ENCODE measurements at regions not wholly inside any gene's neighbourhood (a gene's known extent, or its start where the extent isn't known, plus 50 kb on each side); places are given as distances from the start of the nearest gene placed in this dataset.

GRCh38 chr4:176441594-176441993 is 121.8 kb downstream of the SPCS3 start:
- no peak for FAIRE-seq
- DNase-seq (ENCODE audit: low spot score): no peak

DNA sequence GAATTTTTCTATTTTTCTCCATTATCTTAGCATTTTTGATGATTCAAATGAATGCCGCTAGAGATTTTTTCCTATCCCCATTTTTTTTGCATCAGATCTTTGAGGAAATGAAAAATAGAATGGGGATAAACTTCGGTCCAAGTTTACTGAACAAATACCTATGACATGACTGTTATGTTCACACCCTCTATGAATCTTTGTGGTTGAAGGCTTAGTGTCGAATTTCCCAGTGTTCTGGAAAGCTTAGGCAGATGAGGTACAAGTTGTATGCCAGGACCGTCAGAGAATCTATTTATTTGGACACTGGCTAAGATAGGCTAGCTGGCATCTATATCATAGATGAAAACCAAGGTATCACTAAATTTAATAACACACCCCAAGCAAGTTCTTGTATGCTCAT is 123.4 kb downstream of the SPCS3 start:
- FAIRE-seq (no peak), DNase-seq (ENCODE audit: low spot score) (peak; percentile 64)

DNA sequence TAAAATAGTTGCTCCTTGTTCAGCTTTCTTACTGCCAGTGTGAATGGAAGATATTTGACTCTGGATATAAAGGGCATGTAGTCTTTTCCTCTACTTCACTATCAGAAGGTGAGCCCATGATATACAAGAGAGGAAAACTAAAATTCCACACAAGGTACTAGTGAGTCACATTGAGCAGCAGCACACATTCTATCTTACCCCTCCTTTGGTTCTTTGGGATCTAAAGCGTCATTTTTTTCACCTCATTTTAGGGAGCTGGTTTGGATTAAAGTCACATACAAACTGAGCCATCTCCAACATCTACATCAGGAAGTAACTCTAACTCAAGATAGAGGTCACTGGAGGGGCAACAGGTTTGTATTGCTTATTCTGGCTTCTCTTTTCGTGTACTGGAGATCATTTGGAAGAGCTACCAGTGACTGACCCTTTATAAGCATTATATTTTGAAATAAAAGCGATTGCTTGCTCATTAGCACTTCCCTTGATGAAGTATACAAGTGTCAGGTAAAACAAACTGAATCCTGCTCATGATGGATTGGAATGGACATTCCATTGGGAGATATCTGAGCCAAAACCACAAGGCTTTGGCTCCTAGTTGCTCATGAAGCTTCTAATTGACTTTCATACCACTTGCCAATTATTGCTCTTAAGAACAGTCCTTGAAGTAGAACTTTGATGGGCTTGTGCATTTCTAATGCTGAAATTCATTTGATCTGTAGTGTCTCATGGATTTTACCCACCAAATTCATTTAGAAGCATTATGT is 124.1 kb downstream of the SPCS3 start:
- FAIRE-seq (no peak), DNase-seq (ENCODE audit: low spot score) (no peak)

DNA sequence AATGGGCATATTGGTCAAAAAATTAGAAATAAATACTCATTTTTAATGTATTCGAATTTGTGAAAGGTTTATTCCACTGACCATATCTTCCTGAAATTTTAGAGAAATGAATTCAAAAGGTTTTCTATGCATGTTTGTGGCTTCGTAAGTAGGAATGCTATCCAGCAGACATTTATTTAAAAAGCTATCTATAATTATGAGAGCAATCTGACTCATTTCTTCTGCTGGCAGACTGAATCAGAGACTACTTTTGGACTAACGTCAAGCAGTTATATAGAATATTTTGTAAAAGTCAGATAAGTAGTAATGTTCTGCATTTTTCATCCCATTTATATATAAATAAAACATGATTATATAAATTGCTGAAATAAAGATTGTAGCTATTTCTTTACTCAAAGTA is 125.0 kb downstream of the SPCS3 start:
- no peak for FAIRE-seq
- DNase-seq (ENCODE audit: low spot score): no peak

- no peak for DNase-seq (ENCODE audit: low spot score)
- FAIRE-seq: no peak
Measured at GRCh38 chr4:176448761-176449160, 129.0 kb downstream of the SPCS3 start.

- no peak for DNase-seq (ENCODE audit: low spot score)
- FAIRE-seq: no peak
Measured at GRCh38 chr4:176451443-176451842, 131.7 kb downstream of the SPCS3 start.

DNA sequence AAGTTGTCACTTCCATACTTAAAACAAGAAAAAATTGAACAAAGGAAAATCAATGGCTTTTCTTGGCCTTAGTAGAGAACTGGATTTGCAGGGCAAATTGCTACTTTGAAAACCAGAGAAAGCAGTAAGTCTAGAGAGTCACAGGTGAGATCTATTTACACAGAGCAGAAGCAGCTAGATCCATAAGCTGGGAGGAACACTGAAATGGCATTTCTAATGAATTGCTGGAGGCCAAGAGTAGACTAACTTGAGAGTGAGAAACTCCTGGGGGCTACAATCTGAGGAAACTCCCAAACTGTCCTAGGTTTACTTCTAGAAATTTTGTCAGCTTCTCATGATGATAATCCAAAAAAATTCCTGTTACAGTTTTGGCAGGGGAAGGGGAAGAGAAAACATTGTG is 133.3 kb downstream of the SPCS3 start:
- FAIRE-seq (no peak), DNase-seq (ENCODE audit: low spot score) (no peak)

DNA sequence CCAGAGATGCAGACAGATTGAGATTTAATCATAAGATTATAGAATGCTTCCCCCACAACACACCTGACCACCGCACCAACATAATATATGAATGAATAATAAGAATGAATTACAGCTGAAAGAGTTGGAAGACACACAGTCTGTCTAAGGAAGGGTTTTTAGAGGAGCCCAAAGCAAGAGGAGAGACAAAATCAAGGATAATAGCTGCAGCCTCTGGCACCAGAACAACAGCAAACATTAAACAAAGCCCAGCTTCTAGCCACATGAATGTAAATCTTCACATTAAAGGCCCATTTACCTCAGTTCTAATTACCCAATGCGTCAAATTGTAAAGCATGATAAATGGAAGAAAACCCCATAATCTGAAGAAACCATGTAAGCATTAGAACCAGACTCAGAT is 133.9 kb downstream of the SPCS3 start:
- DNase-seq (ENCODE audit: low spot score) (no peak), FAIRE-seq (no peak)

DNA sequence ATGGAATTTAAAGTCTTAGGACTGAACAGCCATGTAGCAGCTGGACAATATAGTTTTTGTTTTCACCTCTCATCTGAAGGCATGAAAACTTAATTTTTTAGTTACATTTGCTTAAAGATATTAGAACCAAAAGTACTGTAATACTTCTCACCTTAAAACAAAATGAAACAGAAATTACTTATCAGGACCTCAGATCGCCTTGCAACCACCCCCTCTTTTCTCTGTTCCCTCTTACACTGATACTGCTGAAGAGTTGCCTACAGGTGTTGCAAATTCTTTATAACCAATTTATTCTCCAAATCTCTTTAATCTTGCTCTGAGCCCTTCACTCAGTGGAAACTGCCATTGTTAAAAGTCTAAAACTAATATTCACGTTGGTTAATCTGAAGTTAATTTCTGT is 145.0 kb downstream of the SPCS3 start:
- FAIRE-seq (no peak), DNase-seq (ENCODE audit: low spot score) (no peak)

DNA sequence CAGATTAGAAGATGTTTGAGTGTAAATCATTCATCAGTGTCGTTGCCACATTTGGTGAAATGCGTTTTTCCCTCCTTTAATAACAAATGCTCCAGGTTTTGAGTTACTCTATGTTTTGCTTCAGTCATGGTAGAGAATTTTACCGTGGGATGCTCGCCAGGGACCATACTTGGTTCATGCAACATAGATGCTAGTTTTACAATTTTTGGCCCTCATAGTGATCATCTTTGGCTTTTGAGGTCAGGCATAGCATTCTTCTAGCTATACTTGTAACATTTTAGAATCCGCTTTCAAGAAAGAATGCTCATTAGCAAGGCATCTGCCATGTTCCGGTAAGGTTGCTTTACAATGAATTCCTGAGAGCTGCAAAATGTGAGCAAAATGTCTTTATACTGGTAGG is 147.2 kb downstream of the SPCS3 start:
- FAIRE-seq: no peak
- DNase-seq (ENCODE audit: low spot score): no peak

GRCh38 chr4:176469546-176469945 is 149.8 kb downstream of the SPCS3 start:
- FAIRE-seq (no peak), DNase-seq (ENCODE audit: low spot score) (no peak)

DNA sequence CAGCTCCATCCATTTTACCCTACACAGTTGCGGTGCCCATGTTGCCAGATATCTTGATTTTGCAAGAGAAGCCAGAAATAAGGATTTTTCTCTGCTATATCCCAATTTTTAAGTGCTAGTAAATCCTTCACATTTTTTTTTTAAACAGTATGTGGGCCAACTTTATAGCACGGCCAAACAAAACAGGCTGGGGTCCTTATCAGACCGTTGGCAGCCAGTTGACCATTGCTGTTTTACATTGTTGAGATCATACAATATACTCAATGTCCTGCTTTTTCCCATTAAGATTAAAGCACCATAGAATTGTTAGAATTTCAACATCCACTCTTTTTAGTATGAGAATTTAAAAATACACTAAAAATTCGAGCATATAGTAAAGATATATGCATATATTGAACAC is 150.9 kb downstream of the SPCS3 start:
- no peak for FAIRE-seq
- no peak for DNase-seq (ENCODE audit: low spot score)

- FAIRE-seq (no peak), DNase-seq (ENCODE audit: low spot score) (no peak)
Measured at GRCh38 chr4:176475067-176475466, 155.3 kb downstream of the SPCS3 start.

- FAIRE-seq: no peak
- DNase-seq (ENCODE audit: low spot score): no peak
Measured at GRCh38 chr4:176478076-176478475, 158.3 kb downstream of the SPCS3 start.

- FAIRE-seq (no peak), DNase-seq (ENCODE audit: low spot score) (no peak)
Measured at GRCh38 chr4:176479767-176480166, 160.0 kb downstream of the SPCS3 start.

- no peak for FAIRE-seq
Measured at GRCh38 chr4:176482972-176483371, 163.2 kb downstream of the SPCS3 start.

GRCh38 chr4:176484301-176484984 is 164.7 kb downstream of the SPCS3 start:
- no peak for FAIRE-seq

More at GRCh38 chr4:176482972-176483371, 163.2 kb downstream of the SPCS3 start:
- DNase-seq (ENCODE audit: low spot score): no peak

DNA sequence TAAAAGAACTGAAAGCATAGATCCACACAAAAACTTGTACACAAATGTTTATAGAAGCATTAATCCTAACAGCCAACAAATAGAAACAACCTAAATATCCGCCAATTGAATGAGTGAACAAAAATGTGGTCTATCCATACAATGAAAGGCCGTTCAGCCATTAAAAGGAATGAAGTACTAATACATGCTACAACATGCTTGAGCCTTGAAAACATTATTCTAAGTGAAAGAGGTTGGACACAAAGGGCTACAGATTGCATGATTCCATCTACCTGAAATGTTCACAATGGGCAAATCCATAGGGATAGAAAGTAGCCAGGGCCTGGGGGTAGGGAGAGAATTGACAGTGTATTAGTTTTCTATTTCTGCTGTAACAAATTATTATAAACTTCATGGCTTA is 169.2 kb downstream of the SPCS3 start:
- no peak for DNase-seq (ENCODE audit: low spot score)
- FAIRE-seq: no peak

More at GRCh38 chr4:176484301-176484984, 164.7 kb downstream of the SPCS3 start:
- no peak for DNase-seq (ENCODE audit: low spot score)

DNA sequence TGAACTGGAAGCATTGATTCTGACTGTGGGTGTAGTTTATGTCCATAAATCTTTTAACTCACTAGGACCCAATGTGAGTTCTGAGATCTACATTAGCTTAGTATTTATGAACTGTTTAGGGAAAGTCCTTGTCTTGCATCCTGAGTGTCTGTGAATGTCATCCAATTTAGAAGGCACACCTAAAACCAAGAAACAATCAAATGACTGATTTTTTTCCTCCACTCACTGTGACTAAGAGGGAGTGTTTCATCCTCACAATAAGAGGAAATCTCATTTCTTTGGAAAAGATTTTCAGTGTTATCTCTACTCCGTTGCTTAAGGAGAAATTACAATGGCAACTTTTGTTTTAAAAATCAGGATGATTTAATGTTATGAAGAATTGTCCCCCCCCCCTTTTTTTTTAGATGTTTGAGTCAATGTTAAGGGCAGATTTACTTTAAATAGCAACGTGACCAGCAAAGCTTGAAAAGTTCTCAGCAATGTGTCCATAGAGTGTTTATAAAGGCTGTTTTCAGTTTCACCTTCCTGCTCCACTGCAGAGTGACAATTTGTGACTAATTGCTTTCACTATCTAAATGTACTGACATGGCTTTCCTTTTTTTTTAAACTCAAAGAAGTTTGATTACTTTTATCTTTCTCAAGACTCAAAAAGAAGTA is 173.0 kb downstream of the SPCS3 start:
- DNase-seq (ENCODE audit: low spot score) (no peak), FAIRE-seq (no peak)

GRCh38 chr4:176498617-176499256 is 179.0 kb downstream of the SPCS3 start:
- FAIRE-seq: no peak

GRCh38 chr4:176499518-176499917 is 179.8 kb downstream of the SPCS3 start:
- DNase-seq (ENCODE audit: low spot score): peak; percentile 12
- FAIRE-seq: no peak

More at GRCh38 chr4:176498617-176499256, 179.0 kb downstream of the SPCS3 start:
- DNase-seq (ENCODE audit: low spot score): no peak

- FAIRE-seq (no peak), DNase-seq (ENCODE audit: low spot score) (no peak)
Measured at GRCh38 chr4:176500894-176501293, 181.1 kb downstream of the SPCS3 start.

Measured in urothelium cell line (cell line).